T-helper 1 cell treated with Interleukin-12 subunit alpha and Interleukin-12 subunit beta and Interleukin-4 antibody, amounts not matched to agents 30 μg/mL and 1 μg/mL, for 36 hours (primary cell): ENCODE measurements at regions not wholly inside any gene's neighbourhood (a gene's known extent, or its start where the extent isn't known, plus 50 kb on each side); places are given as distances from the start of the nearest gene placed in this dataset.
"Not testable (repeated sequence)": the region's sequence is repeated elsewhere in the genome, so short reads cannot be mapped to it uniquely, and the experiment has no call there.

ENCODE experiments used
- H3K27ac Mint-ChIP-seq: one replicate; pipeline ENCODE4 v1.8.0; 2021; ENCODE audit warnings: mild to moderate bottlenecking, mixed read lengths
- H3K27me3 Mint-ChIP-seq: one replicate; pipeline ENCODE4 v1.8.0; 2021; ENCODE audit warnings: low read depth, mixed read lengths
- H3K36me3 Mint-ChIP-seq: one replicate; pipeline ENCODE4 v1.8.0; 2021; ENCODE audit warnings: low read depth, mixed read lengths
- H3K4me1 Mint-ChIP-seq: one replicate; pipeline ENCODE4 v1.8.0; 2021; ENCODE audit warnings: low read depth, mixed read lengths
- H3K4me3 Mint-ChIP-seq: one replicate; pipeline ENCODE4 v1.8.0; 2021; ENCODE audit warnings: mild to moderate bottlenecking, moderate library complexity, mixed read lengths
- H3K9me3 Mint-ChIP-seq: one replicate; pipeline ENCODE4 v1.8.0; 2021; ENCODE audit warnings: mixed read lengths

DNA sequence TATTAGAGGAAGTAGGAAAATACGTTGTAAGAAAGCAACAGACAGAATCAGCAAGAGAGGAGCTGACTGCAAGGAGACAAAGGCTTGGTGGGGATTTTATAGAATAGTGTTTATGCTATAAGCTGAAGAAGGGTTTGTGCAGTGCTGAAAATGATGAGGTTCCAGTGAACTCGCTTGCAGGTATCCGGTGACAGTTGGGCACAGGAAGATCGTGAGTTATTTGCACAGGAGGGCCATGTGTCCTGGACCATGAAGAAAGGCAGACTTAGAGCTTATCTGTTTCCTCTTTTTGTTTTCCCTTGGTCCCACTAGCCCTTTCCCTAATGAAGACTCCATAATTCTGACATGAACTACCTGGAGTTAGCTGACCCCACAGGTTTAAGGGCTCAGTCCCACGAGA is 61.4 kb downstream of the NXNL2 start:
- Mint-ChIP-seq H3K36me3 (no peaks in the 10 kb centered on the region), H3K27ac (no peak overlapping the region), H3K4me1 (peaks cover 8% of the 10 kb centered on the region), H3K9me3 (no peaks in the 10 kb centered on the region), H3K4me3 (no peak overlapping the region), H3K27me3 (peaks cover 23% of the 10 kb centered on the region)

DNA sequence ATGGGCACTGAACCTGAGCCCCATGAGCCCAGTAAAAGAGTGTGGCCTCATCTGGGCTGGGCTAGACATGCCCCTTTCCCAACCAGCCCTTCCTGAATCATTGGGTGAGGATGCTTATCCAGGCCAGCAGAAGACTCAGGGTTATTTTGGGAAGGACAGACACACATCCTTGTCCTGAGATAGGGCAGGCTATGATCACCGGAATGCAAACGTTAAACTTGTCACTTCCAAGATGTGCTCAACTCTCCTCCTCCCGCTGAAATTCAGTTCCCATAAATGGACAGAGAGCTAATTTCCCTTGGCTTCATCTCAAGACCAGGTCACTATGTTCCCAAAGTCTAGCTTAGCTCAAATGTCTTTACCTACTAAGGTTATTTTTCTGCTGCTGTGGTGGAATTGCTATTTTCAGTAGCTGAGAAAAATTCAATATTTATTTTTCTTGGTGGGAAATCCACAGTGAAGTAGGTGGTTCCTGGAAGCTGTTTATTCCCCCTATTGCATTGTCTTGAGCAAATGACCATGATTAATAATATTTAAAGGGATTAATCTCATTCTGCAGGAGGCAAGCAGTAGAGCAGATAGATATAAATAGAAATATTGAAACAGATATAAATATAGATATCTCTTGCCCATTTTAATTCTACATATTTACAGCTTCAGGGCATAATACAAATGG is 70.0 kb downstream of the NXNL2 start:
- no peak overlapping the region for H3K4me3 Mint-ChIP-seq
- no peaks in the 10 kb centered on the region for H3K36me3 Mint-ChIP-seq
- no peaks in the 10 kb centered on the region for H3K4me1 Mint-ChIP-seq
- H3K27me3 Mint-ChIP-seq = peaks cover 7% of the 10 kb centered on the region
- H3K27ac Mint-ChIP-seq = no peak overlapping the region
- H3K9me3 Mint-ChIP-seq = no peaks in the 10 kb centered on the region

DNA sequence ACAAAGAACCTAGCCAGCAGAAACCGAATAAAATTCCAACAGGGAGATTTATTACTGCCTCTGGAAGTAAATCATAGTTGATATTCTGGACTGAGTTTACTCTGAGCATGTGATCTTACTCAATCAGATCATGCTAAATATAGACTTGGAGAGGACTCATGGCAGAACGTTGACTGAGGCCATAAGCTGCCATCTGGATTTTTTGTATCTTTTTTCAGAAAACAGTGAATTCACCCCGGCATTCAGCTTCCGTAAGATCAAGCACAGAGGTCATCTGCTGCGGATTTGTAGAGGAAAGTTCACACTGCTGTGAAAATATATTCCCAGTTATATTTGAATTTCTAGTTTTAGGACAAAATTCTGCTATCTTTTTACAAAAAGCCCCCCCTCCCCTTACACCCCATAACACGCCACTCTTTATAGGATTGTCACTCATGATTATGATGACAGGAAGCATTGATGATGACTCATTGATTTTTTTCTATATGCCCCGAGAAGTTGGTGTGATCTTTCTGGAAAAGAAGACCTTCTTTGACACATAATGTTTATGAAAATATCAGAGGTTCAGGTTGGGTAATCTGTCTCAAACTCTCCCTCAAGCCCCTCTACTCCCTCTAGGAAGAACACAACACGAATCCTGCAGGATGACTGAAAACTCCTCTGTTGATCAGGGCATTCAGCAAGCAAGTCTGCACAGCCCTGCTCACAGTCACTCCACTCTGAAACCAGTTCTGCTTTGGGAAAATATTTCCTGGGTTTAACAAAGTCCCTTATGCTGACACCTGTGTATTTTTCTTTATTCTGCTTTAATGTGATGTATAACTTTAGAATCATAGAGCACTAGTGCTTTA is 70.8 kb downstream of the NXNL2 start:
- no peaks in the 10 kb centered on the region for H3K4me1 Mint-ChIP-seq
- no peaks in the 10 kb centered on the region for H3K9me3 Mint-ChIP-seq
- H3K27me3 Mint-ChIP-seq = no peaks in the 10 kb centered on the region
- no peaks in the 10 kb centered on the region for H3K36me3 Mint-ChIP-seq
- no peak overlapping the region for H3K27ac Mint-ChIP-seq
- no peak overlapping the region for H3K4me3 Mint-ChIP-seq

DNA sequence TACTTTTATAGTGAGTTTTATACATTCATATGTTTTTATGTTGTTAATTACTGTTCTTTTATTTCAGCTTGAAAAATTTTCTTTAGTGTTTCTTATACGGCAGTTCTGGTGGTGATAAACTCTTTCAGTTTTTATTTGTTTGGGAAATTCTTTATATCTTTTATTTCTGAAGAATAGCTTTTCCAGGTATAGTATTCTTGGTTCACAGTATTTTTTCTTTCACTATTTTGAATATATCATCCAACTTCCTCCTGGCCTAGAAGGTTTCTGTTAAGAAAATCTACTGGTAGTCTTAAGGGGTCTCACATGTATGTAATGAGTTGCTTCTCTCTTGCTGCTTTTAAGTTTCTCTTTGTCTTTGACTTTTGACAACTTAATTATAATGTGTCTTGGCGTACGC is 79.4 kb downstream of the NXNL2 start:
- H3K9me3 Mint-ChIP-seq = peaks cover 16% of the 10 kb centered on the region
- H3K4me1 Mint-ChIP-seq = no peaks in the 10 kb centered on the region
- no peaks in the 10 kb centered on the region for H3K36me3 Mint-ChIP-seq
- no peaks in the 10 kb centered on the region for H3K27me3 Mint-ChIP-seq
- no peak overlapping the region for H3K4me3 Mint-ChIP-seq
- H3K27ac Mint-ChIP-seq = no peak overlapping the region

DNA sequence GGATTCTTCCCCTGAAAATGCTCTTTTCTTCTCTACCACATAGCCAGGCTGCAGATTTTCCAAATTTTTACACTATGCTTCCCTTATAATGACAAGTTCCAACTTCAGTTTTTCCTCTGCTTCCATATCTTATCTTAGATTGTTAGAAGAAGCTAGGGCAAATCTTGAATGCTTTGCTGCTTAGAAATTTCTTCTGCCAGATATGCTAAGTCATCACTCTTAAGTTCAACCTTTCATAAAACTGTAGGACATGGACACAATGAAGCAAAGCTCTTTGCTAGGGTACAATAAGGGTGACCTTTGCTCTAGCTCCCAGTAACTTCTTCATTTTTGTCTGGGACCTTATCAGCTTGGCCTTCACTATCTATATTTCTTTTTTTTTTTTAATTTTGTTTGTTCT is 88.7 kb downstream of the NXNL2 start:
- no peak overlapping the region for H3K27ac Mint-ChIP-seq

DNA sequence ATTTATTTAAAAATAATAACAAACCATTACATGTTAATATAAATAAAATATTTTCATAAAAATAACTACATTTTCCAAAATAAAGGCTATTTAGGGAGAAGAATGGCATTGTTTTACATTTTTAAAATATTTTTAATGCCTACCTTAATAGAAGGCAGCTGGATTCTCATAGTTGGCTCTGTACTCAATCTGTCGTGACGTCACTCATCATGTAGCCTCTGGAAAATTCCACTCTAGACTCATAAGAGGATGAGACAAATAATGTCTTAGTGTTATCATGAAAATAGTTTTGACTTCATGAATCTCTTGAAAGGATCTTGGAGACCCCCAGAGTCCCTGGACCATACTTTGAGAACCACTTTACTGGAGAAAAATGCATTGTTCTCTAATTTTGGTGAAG is 93.1 kb downstream of the NXNL2 start:
- Mint-ChIP-seq H3K9me3 (peaks cover 4% of the 10 kb centered on the region), H3K27me3 (no peaks in the 10 kb centered on the region), H3K36me3 (no peaks in the 10 kb centered on the region), H3K4me3 (no peak overlapping the region), H3K4me1 (no peaks in the 10 kb centered on the region), H3K27ac (no peak overlapping the region)

More for the DNA sequence above, 88.7 kb downstream of the NXNL2 start:
- H3K36me3 Mint-ChIP-seq = no peaks in the 10 kb centered on the region
- no peaks in the 10 kb centered on the region for H3K4me1 Mint-ChIP-seq
- no peak overlapping the region for H3K4me3 Mint-ChIP-seq
- no peaks in the 10 kb centered on the region for H3K27me3 Mint-ChIP-seq
- no peaks in the 10 kb centered on the region for H3K9me3 Mint-ChIP-seq

DNA sequence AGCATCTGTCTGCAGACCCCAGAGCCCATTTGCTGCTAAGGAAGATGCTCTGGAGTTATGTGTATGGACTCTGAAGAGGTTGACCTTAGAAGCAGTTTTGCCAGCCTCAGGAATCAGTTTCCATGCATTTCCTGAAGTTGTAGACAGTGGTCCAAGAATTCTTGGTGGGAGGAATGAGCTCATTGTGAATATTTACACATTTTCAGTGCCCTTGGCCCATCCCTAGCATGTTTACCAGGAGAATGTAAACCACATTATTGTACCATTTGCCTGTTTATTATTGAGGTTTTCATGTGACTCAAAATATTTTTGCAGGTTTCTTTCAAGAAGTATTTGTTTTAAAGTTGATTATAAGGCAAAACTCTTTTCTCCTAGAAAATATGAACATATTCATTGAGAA is 93.8 kb downstream of the NXNL2 start:
- Mint-ChIP-seq H3K27ac (no peak overlapping the region), H3K4me1 (no peaks in the 10 kb centered on the region), H3K9me3 (peaks cover 4% of the 10 kb centered on the region), H3K36me3 (no peaks in the 10 kb centered on the region), H3K4me3 (no peak overlapping the region), H3K27me3 (no peaks in the 10 kb centered on the region)

DNA sequence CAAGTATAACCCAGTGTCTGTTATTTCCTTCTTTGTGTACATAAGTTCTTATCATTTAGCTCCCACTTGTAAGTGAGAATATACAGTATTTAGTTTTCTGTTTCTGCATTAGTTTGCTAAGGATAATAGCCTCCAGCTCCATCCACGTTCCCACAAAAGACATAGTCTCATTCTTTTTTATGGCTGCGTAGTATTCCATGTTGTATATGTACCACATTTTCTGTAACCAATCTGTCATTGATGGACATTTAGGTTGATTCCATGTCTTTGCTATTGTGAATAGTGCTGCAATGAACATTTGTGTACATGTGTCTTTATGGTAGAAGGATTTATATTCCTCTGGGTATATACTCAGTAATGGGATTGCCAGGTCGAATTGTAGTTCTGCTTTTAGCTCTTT is 95.6 kb downstream of the NXNL2 start:
- not testable (repeated sequence) for H3K4me1 Mint-ChIP-seq, H3K9me3 Mint-ChIP-seq, H3K27me3 Mint-ChIP-seq, H3K27ac Mint-ChIP-seq, H3K4me3 Mint-ChIP-seq, H3K36me3 Mint-ChIP-seq

DNA sequence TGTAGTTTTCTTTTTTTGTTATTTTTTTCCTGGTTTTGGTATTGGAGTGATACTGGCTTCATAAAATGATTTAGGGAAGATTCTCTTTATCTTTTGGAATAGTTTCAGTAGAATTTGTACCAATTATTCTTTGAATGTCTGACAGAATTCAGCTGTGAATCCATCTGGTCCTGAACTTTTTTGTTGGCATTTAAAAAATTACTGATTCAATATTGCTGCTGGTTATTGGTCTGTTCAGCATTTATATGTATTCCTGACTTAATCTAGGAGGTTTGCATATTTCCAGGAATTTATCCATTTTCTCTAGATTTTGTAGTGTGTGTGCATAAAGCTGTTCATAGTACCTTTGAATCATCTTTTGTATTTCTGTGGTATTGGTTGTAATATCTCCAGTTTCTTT is 100.2 kb downstream of the NXNL2 start:
- peaks cover 4% of the 10 kb centered on the region for H3K9me3 Mint-ChIP-seq
- peaks cover 13% of the 10 kb centered on the region for H3K27me3 Mint-ChIP-seq
- no peak overlapping the region for H3K27ac Mint-ChIP-seq
- H3K36me3 Mint-ChIP-seq = no peaks in the 10 kb centered on the region
- H3K4me3 Mint-ChIP-seq = no peak overlapping the region
- no peaks in the 10 kb centered on the region for H3K4me1 Mint-ChIP-seq

DNA sequence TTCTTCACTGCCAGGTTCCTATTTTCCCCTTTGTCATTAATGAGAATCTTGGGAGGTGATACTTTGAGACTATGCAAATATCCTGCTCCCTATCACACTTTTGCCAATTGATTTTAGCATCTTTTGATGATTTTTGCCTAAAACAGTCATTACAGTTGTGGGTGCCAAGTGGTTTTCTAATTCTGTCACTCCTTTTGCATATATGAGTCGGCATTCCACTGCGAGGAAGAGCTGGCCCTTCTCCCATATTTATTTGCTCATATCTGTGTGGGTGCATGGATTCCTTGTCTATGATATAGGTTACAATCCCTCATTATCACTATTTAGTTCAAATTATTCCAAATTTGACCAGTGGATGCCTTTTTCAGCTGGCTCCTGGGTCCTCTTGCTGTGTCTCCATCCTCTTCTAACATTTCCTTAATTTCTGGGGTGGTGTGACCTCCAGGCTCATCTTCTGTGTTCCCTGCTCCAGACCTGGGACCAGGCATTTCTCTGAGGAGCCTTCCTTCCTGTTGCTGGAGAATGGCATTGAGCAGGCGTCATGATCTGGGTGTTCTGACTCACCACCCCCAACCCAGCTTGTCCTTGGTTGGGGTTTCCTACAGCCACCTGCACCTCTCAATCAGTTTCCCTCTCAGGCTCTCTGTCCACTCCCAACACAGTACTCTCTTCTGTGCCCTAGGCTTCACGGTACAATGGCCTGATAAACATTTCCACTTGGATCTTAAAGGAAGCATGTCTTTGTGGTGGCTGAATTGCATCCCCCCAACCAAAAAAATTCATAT is 106.7 kb downstream of the NXNL2 start:
- H3K4me1 Mint-ChIP-seq = no peaks in the 10 kb centered on the region
- no peak overlapping the region for H3K4me3 Mint-ChIP-seq

DNA sequence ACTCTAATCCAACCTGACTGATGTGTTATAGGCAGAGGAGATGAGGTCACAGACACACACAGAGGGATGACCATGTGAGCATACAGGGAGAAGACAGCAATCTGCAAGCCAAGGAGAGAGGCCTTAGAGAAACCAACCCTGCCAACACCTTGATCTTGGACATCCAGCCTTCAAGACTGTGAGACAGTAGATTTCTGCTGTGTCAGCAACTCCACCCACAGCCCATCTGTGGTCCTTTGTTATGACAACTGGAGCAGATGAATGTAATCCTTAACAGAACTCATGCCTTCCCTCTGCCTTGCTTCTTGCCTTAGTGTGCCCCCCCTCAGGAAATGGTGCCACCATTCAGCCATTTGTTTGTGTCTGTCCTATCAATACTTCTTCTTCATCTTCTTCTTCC is 107.4 kb downstream of the NXNL2 start:
- no peaks in the 10 kb centered on the region for H3K36me3 Mint-ChIP-seq
- H3K4me1 Mint-ChIP-seq = no peaks in the 10 kb centered on the region
- H3K27ac Mint-ChIP-seq = no peak overlapping the region
- peaks cover 4% of the 10 kb centered on the region for H3K27me3 Mint-ChIP-seq
- no peaks in the 10 kb centered on the region for H3K9me3 Mint-ChIP-seq
- no peak overlapping the region for H3K4me3 Mint-ChIP-seq

More for the DNA sequence above, 106.7 kb downstream of the NXNL2 start:
- no peaks in the 10 kb centered on the region for H3K9me3 Mint-ChIP-seq
- no peak overlapping the region for H3K27ac Mint-ChIP-seq
- peaks cover 10% of the 10 kb centered on the region for H3K27me3 Mint-ChIP-seq
- H3K36me3 Mint-ChIP-seq = no peaks in the 10 kb centered on the region

DNA sequence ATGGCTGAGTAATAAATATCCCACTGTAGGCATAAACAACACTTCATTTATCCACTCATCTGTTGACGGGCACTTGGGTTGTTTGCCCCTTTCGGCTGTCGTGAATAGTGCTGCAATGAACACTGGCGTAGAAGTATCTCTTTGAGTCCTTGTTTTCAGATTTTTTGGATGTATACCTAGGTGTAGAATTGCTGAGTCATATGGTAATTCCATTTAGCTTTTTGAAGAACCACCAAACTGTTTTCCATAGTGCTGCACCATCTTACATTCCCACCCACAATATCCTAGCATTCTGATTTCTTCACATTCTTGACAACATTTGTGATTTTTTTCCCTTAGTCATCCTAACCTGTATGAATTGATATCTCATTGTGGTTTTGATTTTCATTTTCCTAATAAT is 109.0 kb downstream of the NXNL2 start:
- Mint-ChIP-seq H3K27me3 (peaks cover 4% of the 10 kb centered on the region), H3K4me3 (no peak overlapping the region), H3K27ac (no peak overlapping the region), H3K9me3 (no peaks in the 10 kb centered on the region), H3K4me1 (no peaks in the 10 kb centered on the region), H3K36me3 (no peaks in the 10 kb centered on the region)

DNA sequence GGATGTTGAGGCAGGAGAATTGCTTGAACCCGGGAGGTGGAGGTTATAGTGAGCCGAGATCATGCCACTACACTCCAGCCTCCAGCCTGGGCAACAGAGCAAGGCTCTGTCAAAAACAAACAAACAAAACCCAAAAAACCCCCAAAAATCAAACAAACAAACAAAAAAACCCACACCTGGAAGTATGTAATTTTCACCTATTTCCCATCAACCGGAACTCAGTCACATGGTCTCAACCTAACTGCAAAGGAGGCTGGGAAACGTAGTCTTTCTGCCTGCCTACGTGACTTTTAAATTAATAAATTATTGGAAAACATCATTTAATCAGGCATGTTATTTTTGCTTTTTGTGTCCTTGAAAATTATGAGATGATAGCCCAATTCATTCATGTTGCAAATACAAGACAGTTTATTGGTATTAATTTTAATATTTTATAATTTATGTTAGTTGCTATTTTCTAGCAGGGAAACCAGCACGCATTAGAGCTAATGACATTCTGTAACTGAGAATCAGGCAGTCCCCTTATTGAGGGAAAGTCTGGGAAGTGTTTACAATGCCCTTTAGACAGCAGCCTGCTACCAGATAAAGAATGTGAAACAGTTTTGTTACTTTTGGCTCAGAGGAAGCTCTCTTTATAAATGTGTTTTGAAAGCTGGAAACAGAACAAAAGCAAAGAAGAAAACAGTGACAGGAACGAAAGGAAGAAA is 110.3 kb downstream of the NXNL2 start:
- Mint-ChIP-seq H3K4me1 (no peaks in the 10 kb centered on the region), H3K9me3 (no peaks in the 10 kb centered on the region), H3K27ac (no peak overlapping the region), H3K27me3 (peaks cover 4% of the 10 kb centered on the region), H3K36me3 (no peaks in the 10 kb centered on the region), H3K4me3 (no peak overlapping the region)

DNA sequence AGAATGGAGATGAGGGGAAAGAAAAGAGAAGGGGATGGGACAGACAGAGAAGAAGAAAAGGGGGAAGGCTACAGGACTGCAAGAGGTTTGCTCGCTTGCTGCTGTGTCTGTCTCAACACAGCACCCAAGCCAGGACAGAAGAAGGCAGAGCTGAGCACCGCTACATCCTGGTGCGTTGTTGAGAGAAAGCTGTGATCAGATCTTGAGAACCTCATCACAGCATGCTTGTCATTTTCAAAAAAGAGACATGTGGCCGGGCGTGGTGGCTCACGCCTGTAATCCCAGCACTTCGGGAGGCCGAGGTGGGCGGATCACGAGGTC is 110.9 kb downstream of the NXNL2 start:
- Mint-ChIP-seq H3K4me1 (no peaks in the 10 kb centered on the region), H3K9me3 (no peaks in the 10 kb centered on the region), H3K36me3 (no peaks in the 10 kb centered on the region), H3K27ac (no peak overlapping the region), H3K27me3 (peaks cover 4% of the 10 kb centered on the region), H3K4me3 (no peak overlapping the region)
